Heart left ventricle (tissue), 13 donors: ENCODE measurements at regions not wholly inside any gene's neighbourhood (a gene's known extent, or its start where the extent isn't known, plus 50 kb on each side); places are given as distances from the start of the nearest gene placed in this dataset.

ENCODE experiments used
- POLR2A ChIP-seq, 2 donors: fragments of 450-650 bp; IDR thresholded peaks; one replicate each; pipeline ENCODE4 v1.6.1; 2017; ENCODE audit warnings: antibody characterized with exemption in 2 of 2, mild to moderate bottlenecking in 2 of 2, moderate library complexity in 2 of 2
- TF ChIP-seq, protein P1 (sequence below), 12 donors: fragments of 200-600 bp; sonication (generic) in 4 of 12; IDR thresholded peaks; one replicate each; pipeline versions ENCODE4 v1.5.0 to v1.8.0; 2018 to 2022; ENCODE audit warnings: antibody characterized with exemption in 12 of 12, mild to moderate bottlenecking in 5 of 12
- donor health status: ischemic (EF 13 %, LVEDD 7.1; RV severe dilation, severe dysfunction).
- donor health status: DM: no; HTN: yes; CAD: no.
- donor health status: DM: no; HTN: no; CAD: no.
- donor health status: ischemic (EF 25% LVEDD 6.9; RV normal size, moderate dysfunction).
- donor health status: ischemic (EF 25% LVEDD 5.7; RV mildly dilated, moderate dysfunction).
- donor health status: ischemic (EF 35%, LVEDD 5.7; RV mildly dilated, moderate dysfunction).
- donor health status: nonischemic (EF 11% LVEDD 7.7; RV severe dilation, severe dysfunction).
- donor health status: DM: yes; HTN: yes; CAD: no.
- donor health status: PGD.
- donor health status: ischemic (EF 29% LVEDD 5.4; RV normal size, mild dysfunction).
- donor health status: nonischemic (EF 23%, LVEDD 6.1; RV moderate dilation, normal function).

DNA sequence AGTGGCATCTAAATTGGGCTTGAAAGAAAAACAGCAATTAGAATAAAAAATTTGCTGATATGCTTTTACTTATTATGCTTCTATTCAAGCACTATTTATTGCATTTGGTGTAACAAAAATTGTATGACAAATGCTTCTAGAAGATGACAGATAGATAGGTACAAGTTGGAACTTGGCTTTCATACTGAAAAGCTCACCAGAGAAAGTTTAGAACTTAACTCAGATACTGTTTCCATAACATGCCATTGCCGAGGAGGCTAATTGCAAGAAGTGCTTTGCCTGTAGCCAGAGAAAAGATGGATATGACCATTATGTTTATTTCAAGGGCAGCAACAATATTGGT is 123.8 kb downstream of the NFKBIZ start:
- no peak for TF ChIP-seq POLR2A (IDR thresholded peaks at IDR 0.05)
- TF ChIP-seq, protein P1, sequence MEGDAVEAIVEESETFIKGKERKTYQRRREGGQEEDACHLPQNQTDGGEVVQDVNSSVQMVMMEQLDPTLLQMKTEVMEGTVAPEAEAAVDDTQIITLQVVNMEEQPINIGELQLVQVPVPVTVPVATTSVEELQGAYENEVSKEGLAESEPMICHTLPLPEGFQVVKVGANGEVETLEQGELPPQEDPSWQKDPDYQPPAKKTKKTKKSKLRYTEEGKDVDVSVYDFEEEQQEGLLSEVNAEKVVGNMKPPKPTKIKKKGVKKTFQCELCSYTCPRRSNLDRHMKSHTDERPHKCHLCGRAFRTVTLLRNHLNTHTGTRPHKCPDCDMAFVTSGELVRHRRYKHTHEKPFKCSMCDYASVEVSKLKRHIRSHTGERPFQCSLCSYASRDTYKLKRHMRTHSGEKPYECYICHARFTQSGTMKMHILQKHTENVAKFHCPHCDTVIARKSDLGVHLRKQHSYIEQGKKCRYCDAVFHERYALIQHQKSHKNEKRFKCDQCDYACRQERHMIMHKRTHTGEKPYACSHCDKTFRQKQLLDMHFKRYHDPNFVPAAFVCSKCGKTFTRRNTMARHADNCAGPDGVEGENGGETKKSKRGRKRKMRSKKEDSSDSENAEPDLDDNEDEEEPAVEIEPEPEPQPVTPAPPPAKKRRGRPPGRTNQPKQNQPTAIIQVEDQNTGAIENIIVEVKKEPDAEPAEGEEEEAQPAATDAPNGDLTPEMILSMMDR (IDR thresholded peaks at IDR 0.05), result no peak
